ENCODE measurements at regions not wholly inside any gene's neighbourhood (a gene's known extent, or its start where the extent isn't known, plus 50 kb on each side); places are given as distances from the start of the nearest gene placed in this dataset.

- H3K27me3 Mint-ChIP-seq, result peaks cover 19% of the 10 kb centered on the region
- peaks cover 12% of the 10 kb centered on the region for H3K4me1 Mint-ChIP-seq
- H3K27ac Mint-ChIP-seq, result no peak overlapping the region
- no peak overlapping the region for H3K4me3 Mint-ChIP-seq
- peaks cover 3% of the 10 kb centered on the region for H3K9me3 Mint-ChIP-seq
- ChIA-PET POLR2A (no interaction called here), CTCF (interaction anchor here (4.6 kb wide), 1 partner anchor 158 kb away, joined by 43 read pairs; the partner anchor contains the start of gene CCL1)
- no peaks in the 10 kb centered on the region for H3K36me3 Mint-ChIP-seq (ENCODE audit: low read depth)
- no peak for DNase-seq
These were observed 52.0 kb upstream of the CCL2 start for GRCh38 chr17:34203018-34203638.

GRCh38 chr17:34204402-34204801, 50.7 kb upstream of the CCL2 start:
- Mint-ChIP-seq H3K36me3 (ENCODE audit: low read depth) (no peaks in the 10 kb centered on the region), H3K27me3 (peaks cover 7% of the 10 kb centered on the region), H3K27ac (no peak overlapping the region), H3K4me3 (no peak overlapping the region), H3K4me1 (peaks cover 12% of the 10 kb centered on the region), H3K9me3 (peaks cover 3% of the 10 kb centered on the region)
- ChIA-PET POLR2A (no interaction called here), CTCF (no interaction called here)
- DNase-seq, result no peak

Data from activated CD4-positive, alpha-beta T cell treated with anti-CD3 and anti-CD28 coated beads, Interleukin-2, amount 10 ng/mL, durations not matched to agents 7 days and 5 days (primary cell).